ENCODE measurements at regions not wholly inside any gene's neighbourhood (a gene's known extent, or its start where the extent isn't known, plus 50 kb on each side); places are given as distances from the start of the nearest gene placed in this dataset.

GRCh38 chr19:13670846-13671245, 93.5 kb upstream of the MRI1 start:
- in situ Hi-C loops (cut with HindIII; ENCODE audit: low pct_unique_long_range_greater_than_20kb, low sequenced_read_pairs): no loop called here
- no peak for TF ChIP-seq JUND (IDR thresholded peaks at IDR 0.05; ENCODE audit: low read depth)
- no peak for DNase-seq (ENCODE audit: low read depth in 1 of 2, low spot score in 1 of 2)

GRCh38 chr19:13669780-13670355, 94.5 kb upstream of the MRI1 start:
- no peak for DNase-seq (ENCODE audit: low read depth in 1 of 2, low spot score in 1 of 2)
- no peak for TF ChIP-seq JUND (IDR thresholded peaks at IDR 0.05; ENCODE audit: low read depth)
- in situ Hi-C loops (cut with HindIII; ENCODE audit: low pct_unique_long_range_greater_than_20kb, low sequenced_read_pairs): no loop called here

DNA sequence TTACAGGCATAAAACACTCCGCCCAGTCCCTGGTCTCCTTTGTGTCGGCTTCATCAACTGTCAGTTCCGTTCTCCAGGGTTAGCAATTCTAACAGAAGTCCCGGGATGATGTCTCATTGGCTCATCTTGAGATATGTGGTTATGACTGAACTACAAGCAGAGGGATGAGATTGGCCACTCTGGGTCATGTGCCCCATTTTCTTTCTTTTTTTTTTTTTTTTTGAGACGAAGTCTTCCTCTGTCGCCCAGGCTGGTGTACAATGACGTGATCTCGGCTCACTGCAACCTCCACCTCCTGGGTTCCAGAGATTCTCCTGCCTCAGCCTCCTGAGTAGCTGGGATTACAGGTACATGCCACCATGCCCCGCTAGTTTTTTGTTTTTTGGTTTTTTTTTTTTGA, 95.4 kb upstream of the MRI1 start:
- no peak for DNase-seq (ENCODE audit: low read depth in 1 of 2, low spot score in 1 of 2)
- in situ Hi-C loops (cut with HindIII; ENCODE audit: low pct_unique_long_range_greater_than_20kb, low sequenced_read_pairs): no loop called here
- no peak for TF ChIP-seq JUND (IDR thresholded peaks at IDR 0.05; ENCODE audit: low read depth)

DNA sequence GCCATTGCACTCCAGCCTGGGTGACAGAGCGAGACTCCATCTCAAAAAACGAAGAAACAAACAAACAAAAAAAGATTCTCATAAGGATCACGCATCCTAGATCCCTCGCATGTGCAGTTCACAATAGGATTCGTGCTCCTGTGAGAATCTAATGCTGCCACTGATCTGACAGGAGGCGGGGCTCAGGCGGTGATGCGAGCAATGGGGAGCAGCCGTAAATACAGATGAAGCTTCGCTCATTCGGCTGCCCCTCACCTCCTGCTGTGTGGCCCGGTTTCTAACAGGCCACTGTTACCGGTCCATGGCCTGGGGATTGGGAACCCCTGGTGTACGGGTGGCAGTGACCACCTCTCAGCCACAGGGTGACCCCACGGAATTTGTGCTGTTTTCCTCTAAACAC, 98.2 kb upstream of the MRI1 start:
- no peak for TF ChIP-seq JUND (IDR thresholded peaks at IDR 0.05; ENCODE audit: low read depth)
- in situ Hi-C loops (cut with HindIII; ENCODE audit: low pct_unique_long_range_greater_than_20kb, low sequenced_read_pairs): no loop called here
- DNase-seq (ENCODE audit: low read depth in 1 of 2, low spot score in 1 of 2): no peak

GRCh38 chr19:13665125-13665905, 99.0 kb upstream of the MRI1 start:
- DNase-seq (ENCODE audit: low read depth in 1 of 2, low spot score in 1 of 2): no peak
- no peak for TF ChIP-seq JUND (IDR thresholded peaks at IDR 0.05; ENCODE audit: low read depth)
- in situ Hi-C loops (cut with HindIII; ENCODE audit: low pct_unique_long_range_greater_than_20kb, low sequenced_read_pairs): no loop called here

GRCh38 chr19:13652810-13653590, 111.3 kb upstream of the MRI1 start:
- in situ Hi-C loops (cut with HindIII; ENCODE audit: low pct_unique_long_range_greater_than_20kb, low sequenced_read_pairs): no loop called here
- TF ChIP-seq JUND (IDR thresholded peaks at IDR 0.05; ENCODE audit: low read depth): no peak
- peak in 1 of 2 experiments; percentile 62 for DNase-seq (ENCODE audit: low read depth in 1 of 2, low spot score in 1 of 2)

GRCh38 chr19:13646758-13647157, 117.6 kb upstream of the MRI1 start:
- no peak for DNase-seq (ENCODE audit: low read depth in 1 of 2, low spot score in 1 of 2)
- TF ChIP-seq JUND (IDR thresholded peaks at IDR 0.05; ENCODE audit: low read depth): no peak
- in situ Hi-C loops (cut with HindIII; ENCODE audit: low pct_unique_long_range_greater_than_20kb, low sequenced_read_pairs): no loop called here

- TF ChIP-seq JUND (IDR thresholded peaks at IDR 0.05; ENCODE audit: low read depth): no peak
- peak in 1 of 2 experiments; percentile 16 for DNase-seq (ENCODE audit: low read depth in 1 of 2, low spot score in 1 of 2)
- in situ Hi-C loops (cut with HindIII; ENCODE audit: low pct_unique_long_range_greater_than_20kb, low sequenced_read_pairs): no loop called here
Measured at GRCh38 chr19:13644645-13645044, 119.7 kb upstream of the MRI1 start.

GRCh38 chr19:13640611-13641010, 123.7 kb upstream of the MRI1 start:
- in situ Hi-C loops (cut with HindIII; ENCODE audit: low pct_unique_long_range_greater_than_20kb, low sequenced_read_pairs): no loop called here
- no peak for DNase-seq (ENCODE audit: low read depth in 1 of 2, low spot score in 1 of 2)
- no peak for TF ChIP-seq JUND (IDR thresholded peaks at IDR 0.05; ENCODE audit: low read depth)

DNA sequence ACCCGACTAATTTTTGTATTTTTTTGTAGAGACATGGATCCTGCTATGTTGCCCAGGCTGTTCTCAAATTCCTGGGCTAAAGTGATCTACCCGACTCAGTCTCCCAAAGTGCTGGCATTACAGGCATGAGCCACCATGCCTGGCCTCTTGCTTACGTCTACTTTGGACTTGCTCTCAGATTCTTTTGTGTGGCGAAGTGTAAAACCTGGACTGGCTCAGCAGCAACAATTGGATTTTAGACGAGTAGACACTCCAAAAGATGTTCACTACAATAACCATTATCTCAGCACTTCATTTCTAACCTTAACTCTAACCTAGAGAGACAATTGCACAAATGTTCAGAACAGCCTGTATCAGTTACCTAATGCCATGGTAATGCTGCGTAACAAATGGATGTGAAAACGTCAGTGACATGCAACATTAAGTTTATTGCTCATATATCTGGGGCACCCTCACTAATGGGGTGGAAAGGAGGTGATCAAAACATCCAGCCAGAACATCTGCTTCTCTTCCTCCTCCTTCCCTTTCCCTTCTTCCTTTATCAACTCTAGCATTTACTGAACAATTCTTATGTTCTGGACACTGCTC, 124.9 kb upstream of the MRI1 start:
- TF ChIP-seq JUND (IDR thresholded peaks at IDR 0.05; ENCODE audit: low read depth): no peak
- in situ Hi-C loops (cut with HindIII; ENCODE audit: low pct_unique_long_range_greater_than_20kb, low sequenced_read_pairs): no loop called here
- DNase-seq (ENCODE audit: low read depth in 1 of 2, low spot score in 1 of 2): no peak

GRCh38 chr19:13637664-13638063, 126.7 kb upstream of the MRI1 start:
- in situ Hi-C loops (cut with HindIII; ENCODE audit: low pct_unique_long_range_greater_than_20kb, low sequenced_read_pairs): no loop called here
- TF ChIP-seq JUND (IDR thresholded peaks at IDR 0.05; ENCODE audit: low read depth): no peak
- DNase-seq (ENCODE audit: low read depth in 1 of 2, low spot score in 1 of 2): no peak

DNA sequence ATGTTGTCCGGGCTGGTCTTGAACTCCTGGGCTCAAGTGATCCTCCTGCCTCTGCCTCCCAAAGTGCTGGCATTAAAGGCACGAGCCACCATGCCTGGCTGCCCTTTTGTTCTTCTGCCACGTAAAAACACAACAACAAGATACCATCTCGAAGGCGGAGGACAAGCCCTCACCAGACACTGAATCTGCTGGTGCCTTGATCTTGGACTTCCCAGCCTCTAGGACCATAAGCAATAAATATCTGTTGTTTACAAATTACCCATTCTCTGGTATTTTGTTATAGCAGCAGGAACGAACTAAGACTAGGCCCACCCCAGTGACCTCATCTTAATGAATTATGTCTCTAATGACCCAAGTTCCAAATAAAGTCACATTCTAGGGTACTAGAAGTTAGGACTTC, 128.4 kb upstream of the CACNA1A start:
- in situ Hi-C loops (cut with HindIII; ENCODE audit: low pct_unique_long_range_greater_than_20kb, low sequenced_read_pairs): no loop called here

GRCh38 chr19:13633522-13633922, 127.2 kb upstream of the CACNA1A start:
- no peak for DNase-seq (ENCODE audit: low read depth in 1 of 2, low spot score in 1 of 2)
- in situ Hi-C loops (cut with HindIII; ENCODE audit: low pct_unique_long_range_greater_than_20kb, low sequenced_read_pairs): no loop called here
- TF ChIP-seq JUND (IDR thresholded peaks at IDR 0.05; ENCODE audit: low read depth): no peak

More for the DNA sequence above, 128.4 kb upstream of the CACNA1A start:
- DNase-seq (ENCODE audit: low read depth in 1 of 2, low spot score in 1 of 2): no peak
- TF ChIP-seq JUND (IDR thresholded peaks at IDR 0.05; ENCODE audit: low read depth): no peak

All from T47D (cell line).